Thyroid gland (tissue), 4 donors: ENCODE measurements at regions not wholly inside any gene's neighbourhood (a gene's known extent, or its start where the extent isn't known, plus 50 kb on each side); places are given as distances from the start of the nearest gene placed in this dataset.

Source experiments
- DNase-seq, 2 donors: peaks; one replicate each; pipeline ENCODE4 v3.0.0-alpha.2; 2019
- H3K27ac ChIP-seq, 3 donors: fragments of 200-600 bp; sonication (generic); 1 replicate in 2 of 3; 2 replicates in 1 of 3; pipeline ENCODE4 v1.5.1; 2016 to 2019; ENCODE audit warnings: mild to moderate bottlenecking in 1 of 3, moderate library complexity in 1 of 3
- H3K27me3 ChIP-seq: fragments of 200-600 bp; sonication (generic); one replicate; pipeline ENCODE4 v1.5.1; 2019
- H3K36me3 ChIP-seq, 2 donors: fragments of 200-600 bp; sonication (generic); one replicate each; pipeline ENCODE4 v1.5.1; 2016 to 2019
- H3K4me1 ChIP-seq, 2 donors: fragments of 200-600 bp; sonication (generic); one replicate each; pipeline ENCODE4 v1.5.1; 2017 to 2019
- H3K4me3 ChIP-seq, 3 donors: fragments of 200-600 bp; sonication (generic); replicated peaks in 1 of 3; 1 replicate in 2 of 3; 2 replicates in 1 of 3; pipeline ENCODE4 v1.5.1; 2016; ENCODE audit warnings: mild to moderate bottlenecking in 1 of 3
- H3K9me3 ChIP-seq: fragments of 200-600 bp; sonication (generic); one replicate; pipeline ENCODE4 v1.5.1; 2017
- POLR2A ChIP-seq, 2 donors: fragments of 450-650 bp; IDR thresholded peaks; one replicate each; pipeline ENCODE4 v1.6.1; 2017; ENCODE audit warnings: antibody characterized with exemption in 2 of 2, mild to moderate bottlenecking in 2 of 2, moderate library complexity in 1 of 2
- WGBS, 2 donors: methylation state at CpG; one replicate each; pipeline ENCODE4 v1.1.5; 2017; 5-methylcytosine and 5-hydroxymethylcytosine counted together
- intact Hi-C: fragments of 100-400 bp; cut with DNase I; formaldehyde crosslinking; loops from one replicate; pipeline ENCODE4 v1.15.1; 2023
- TF ChIP-seq, protein P1 (sequence below), 6 experiments: fragments of 200-600 bp in 3 of 6; fragments of 450-650 bp in 3 of 6; sonication (generic) in 3 of 6; IDR thresholded peaks; one replicate each; pipeline ENCODE4 v1.5.1; 2016 to 2019; ENCODE audit warnings: antibody characterized with exemption in 6 of 6, mild to moderate bottlenecking in 2 of 6, inconsistent platforms in 1 of 6, moderate library complexity in 1 of 6

DNA sequence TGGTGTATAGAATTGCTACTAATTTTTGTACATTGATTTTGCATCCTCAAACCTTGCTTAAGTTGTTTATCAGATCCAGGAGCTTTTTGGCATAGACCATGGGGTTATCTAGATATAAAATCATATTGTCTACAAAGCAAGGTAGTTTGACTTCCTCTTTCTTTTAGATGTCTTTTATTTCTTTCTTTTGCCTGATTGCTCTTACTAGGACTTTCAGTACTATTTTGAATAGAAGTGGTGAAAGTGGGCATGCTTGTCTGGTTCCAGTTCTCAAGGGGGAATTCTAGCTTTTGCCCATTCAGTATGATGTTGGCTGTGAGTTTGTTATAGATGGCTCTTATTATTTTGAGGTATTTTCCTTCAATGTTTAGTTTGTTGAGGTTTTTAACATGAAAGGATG lies 187.9 kb upstream of the LCORL start:
- no peak for DNase-seq
- Histone ChIP-seq H3K4me3 (no peak overlapping the region), H3K27ac (no peak overlapping the region), H3K36me3 (no peaks in the 10 kb centered on the region), H3K27me3 (no peaks in the 10 kb centered on the region), H3K4me1 (no peaks in the 10 kb centered on the region), H3K9me3 (no peaks in the 10 kb centered on the region)
- intact Hi-C loops: no loop called here
- no peak for TF ChIP-seq POLR2A (IDR thresholded peaks at IDR 0.05)
- TF ChIP-seq, protein P1, sequence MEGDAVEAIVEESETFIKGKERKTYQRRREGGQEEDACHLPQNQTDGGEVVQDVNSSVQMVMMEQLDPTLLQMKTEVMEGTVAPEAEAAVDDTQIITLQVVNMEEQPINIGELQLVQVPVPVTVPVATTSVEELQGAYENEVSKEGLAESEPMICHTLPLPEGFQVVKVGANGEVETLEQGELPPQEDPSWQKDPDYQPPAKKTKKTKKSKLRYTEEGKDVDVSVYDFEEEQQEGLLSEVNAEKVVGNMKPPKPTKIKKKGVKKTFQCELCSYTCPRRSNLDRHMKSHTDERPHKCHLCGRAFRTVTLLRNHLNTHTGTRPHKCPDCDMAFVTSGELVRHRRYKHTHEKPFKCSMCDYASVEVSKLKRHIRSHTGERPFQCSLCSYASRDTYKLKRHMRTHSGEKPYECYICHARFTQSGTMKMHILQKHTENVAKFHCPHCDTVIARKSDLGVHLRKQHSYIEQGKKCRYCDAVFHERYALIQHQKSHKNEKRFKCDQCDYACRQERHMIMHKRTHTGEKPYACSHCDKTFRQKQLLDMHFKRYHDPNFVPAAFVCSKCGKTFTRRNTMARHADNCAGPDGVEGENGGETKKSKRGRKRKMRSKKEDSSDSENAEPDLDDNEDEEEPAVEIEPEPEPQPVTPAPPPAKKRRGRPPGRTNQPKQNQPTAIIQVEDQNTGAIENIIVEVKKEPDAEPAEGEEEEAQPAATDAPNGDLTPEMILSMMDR (IDR thresholded peaks at IDR 0.05): no peak

DNA sequence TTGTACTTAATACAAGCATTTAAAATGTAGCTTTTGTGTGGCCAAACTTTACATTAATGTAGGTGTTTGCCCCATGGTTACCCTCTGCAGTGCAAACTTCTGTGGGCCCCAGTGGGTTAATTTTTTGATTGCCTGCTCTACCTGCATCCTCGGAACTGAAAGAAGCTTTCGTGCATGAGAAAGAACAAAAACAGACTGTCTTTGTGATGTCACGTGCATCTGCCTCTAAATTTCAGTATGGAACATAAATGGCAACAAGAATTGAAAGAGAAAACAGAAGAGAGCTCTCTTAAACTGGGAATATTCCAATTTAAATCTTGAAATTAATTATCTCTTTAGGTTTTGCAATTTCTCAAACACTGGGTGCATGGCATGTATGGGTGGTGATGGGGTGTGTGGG lies 182.4 kb upstream of the LCORL start:
- no peak overlapping the region for H3K4me3 ChIP-seq
- H3K9me3 ChIP-seq: no peaks in the 10 kb centered on the region
- no peaks in the 10 kb centered on the region for H3K27me3 ChIP-seq
- no peak overlapping the region for H3K27ac ChIP-seq
- TF ChIP-seq, protein P1 (IDR thresholded peaks at IDR 0.05): no peak
- no peak for TF ChIP-seq POLR2A (IDR thresholded peaks at IDR 0.05)
- H3K36me3 ChIP-seq: no peaks in the 10 kb centered on the region
- H3K4me1 ChIP-seq: no peaks in the 10 kb centered on the region
- 26 to 27% methylated on average over 3 of the region's 3 CpGs for WGBS, 2 donors
- intact Hi-C loops: no loop called here
- DNase-seq: no peak

GRCh38 chr4:18202486-18202885 lies 180.9 kb upstream of the LCORL start:
- no peak for DNase-seq
- intact Hi-C loops: no loop called here
- Histone ChIP-seq H3K27me3 (no peaks in the 10 kb centered on the region), H3K36me3 (no peaks in the 10 kb centered on the region), H3K4me1 (no peaks in the 10 kb centered on the region), H3K9me3 (no peaks in the 10 kb centered on the region), H3K27ac (no peak overlapping the region), H3K4me3 (no peak overlapping the region)
- TF ChIP-seq, protein P1 (IDR thresholded peaks at IDR 0.05): no peak
- WGBS, 2 donors: 87% methylated on average over 7 of the region's 7 CpGs

DNA sequence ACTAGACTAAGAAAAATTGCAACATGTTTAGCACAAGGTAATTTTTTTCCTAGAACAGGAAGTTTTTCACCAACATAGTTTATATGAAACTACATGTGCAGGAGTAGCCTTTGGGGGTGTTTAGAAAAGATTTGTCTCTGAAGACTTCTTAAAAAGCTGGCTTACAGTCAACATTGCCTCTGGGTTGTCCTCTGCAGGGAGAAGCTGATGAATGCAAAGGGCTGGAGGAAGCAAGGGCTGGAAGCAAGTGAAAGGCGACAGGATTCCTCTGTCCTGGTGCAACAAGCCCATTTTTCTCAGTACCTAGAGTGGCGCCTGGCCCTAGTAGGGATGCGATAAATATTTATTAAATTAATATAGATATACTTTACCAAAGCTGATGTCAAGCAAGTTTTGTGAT lies 180.3 kb upstream of the LCORL start:
- H3K27me3 ChIP-seq: no peaks in the 10 kb centered on the region
- no peak for TF ChIP-seq POLR2A (IDR thresholded peaks at IDR 0.05)
- TF ChIP-seq, protein P1 (IDR thresholded peaks at IDR 0.05): no peak
- WGBS, 2 donors: 81 to 86% methylated on average over 3 of the region's 3 CpGs
- H3K4me1 ChIP-seq: no peaks in the 10 kb centered on the region
- DNase-seq: no peak
- no peaks in the 10 kb centered on the region for H3K9me3 ChIP-seq
- H3K27ac ChIP-seq: no peak overlapping the region
- intact Hi-C loops: no loop called here
- no peak overlapping the region for H3K4me3 ChIP-seq
- H3K36me3 ChIP-seq: no peaks in the 10 kb centered on the region

- no peaks in the 10 kb centered on the region for H3K27me3 ChIP-seq
Observed at GRCh38 chr4:18198653-18199052, 177.1 kb upstream of the LCORL start.

More at GRCh38 chr4:18198653-18199052, 177.1 kb upstream of the LCORL start:
- intact Hi-C loops: no loop called here
- H3K27ac ChIP-seq: no peak overlapping the region
- H3K4me1 ChIP-seq: no peaks in the 10 kb centered on the region
- no peaks in the 10 kb centered on the region for H3K9me3 ChIP-seq
- no peak for TF ChIP-seq POLR2A (IDR thresholded peaks at IDR 0.05)
- TF ChIP-seq, protein P1 (IDR thresholded peaks at IDR 0.05): no peak
- no peak for DNase-seq
- H3K36me3 ChIP-seq: no peaks in the 10 kb centered on the region
- 83 to 84% methylated on average over 6 of the region's 6 CpGs for whole genome bisulfite sequencing, 2 donors
- no peak overlapping the region for H3K4me3 ChIP-seq
